H1 (cell line): ENCODE measurements at regions not wholly inside any gene's neighbourhood (a gene's known extent, or its start where the extent isn't known, plus 50 kb on each side); places are given as distances from the start of the nearest gene placed in this dataset.

Source experiments
- CHD1 ChIP-seq: IDR thresholded peaks from 2 replicates; pipeline ENCODE4 v1.6.1; 2012; ENCODE audit warnings: low read depth, low read length, improper control_type of control experiment
- KDM4A ChIP-seq: IDR thresholded peaks from one replicate; pipeline ENCODE4 v1.7.1; 2012; ENCODE audit warnings: low read depth, mild to moderate bottlenecking, moderate library complexity, low read length, inconsistent platforms; ENCODE audit not compliant: severe bottlenecking
- MAFK ChIP-seq: IDR thresholded peaks from 2 replicates; pipeline ENCODE4 v1.6.1; 2012; ENCODE audit warnings: low read depth, mild to moderate bottlenecking, improper control_type of control experiment, low read length
- RAD21 ChIP-seq, 2 experiments: IDR thresholded peaks in 1 of 2; conservative IDR thresholded peaks in 1 of 2; 2 replicates each; pipeline ENCODE4 v1.6.1; 2011; ENCODE audit warnings: low read depth in 2 of 2, low read length in 2 of 2, improper control_type of control experiment in 1 of 2, inconsistent platforms in 1 of 2, mild to moderate bottlenecking in 1 of 2, moderate library complexity in 1 of 2
- SIN3A ChIP-seq, 2 experiments: IDR thresholded peaks in 1 of 2; conservative IDR thresholded peaks in 1 of 2; 2 replicates each; pipeline ENCODE4 v1.6.1; 2011 to 2012; ENCODE audit warnings: low read length in 2 of 2, improper control_type of control experiment in 1 of 2, low read depth in 1 of 2, mild to moderate bottlenecking in 1 of 2
- TAF1 ChIP-seq: IDR thresholded peaks from 2 replicates; pipeline ENCODE4 v1.6.1; 2011; ENCODE audit warnings: mild to moderate bottlenecking, low read depth, low read length
- TF ChIP-seq, protein P1 (sequence below): IDR thresholded peaks from 2 replicates; pipeline ENCODE4 v1.6.1; 2012; ENCODE audit warnings: inconsistent platforms

DNA sequence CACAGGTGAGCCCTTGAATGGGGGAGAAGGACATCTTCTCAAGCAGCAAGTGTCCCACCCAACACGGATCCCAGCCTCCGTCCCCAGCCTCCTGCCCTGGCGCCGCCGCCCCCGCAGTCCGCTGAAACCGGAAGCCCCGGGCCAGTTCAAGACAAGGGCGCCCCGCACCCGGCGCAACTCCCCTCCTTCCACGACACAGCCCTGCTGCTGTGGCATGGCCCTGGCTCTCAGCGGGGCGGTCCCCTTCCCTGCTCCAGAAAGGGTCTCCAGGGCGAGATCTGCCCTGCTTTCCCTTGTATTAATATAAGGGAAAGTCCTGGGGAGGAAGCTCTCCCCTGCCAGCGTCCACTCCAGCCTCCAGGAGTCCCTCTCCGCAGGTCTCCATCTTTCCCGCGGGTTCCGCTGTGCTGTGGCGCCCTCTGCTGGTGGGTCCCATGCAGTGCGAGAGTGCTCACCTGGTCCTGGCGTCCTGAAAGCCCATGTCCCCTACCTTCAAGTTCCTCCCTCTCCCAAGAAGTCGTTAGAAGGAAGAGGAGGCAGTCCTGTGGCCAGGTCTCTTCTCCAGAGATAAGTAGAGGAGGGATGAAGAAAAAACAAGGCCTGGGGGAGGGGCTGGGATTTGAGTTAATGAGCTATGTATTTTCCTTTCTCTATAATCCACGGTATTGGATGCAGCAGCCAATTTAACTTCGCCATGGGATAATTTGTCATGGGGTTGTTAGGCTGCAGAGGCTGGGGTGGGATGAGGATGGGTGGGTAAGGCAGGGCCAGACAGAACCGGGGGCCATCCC lies 176.0 kb downstream of the SMAD2 start (continued):
- TF ChIP-seq KDM4A (peak; percentile 43), CHD1 (no peak), TAF1 (0 out of 2 replicates have a peak, but pooled peaks have one; percentile 30), RAD21 (IDR thresholded peaks at IDR 0.05 in 1 of 2, conservative IDR thresholded peaks at IDR 0.05 in 1 of 2; ENCODE audit: low read depth in 2 of 2, low read length in 2 of 2) (peak; percentile 97), SIN3A (conservative IDR thresholded peaks at IDR 0.05 in 1 of 2, IDR thresholded peaks at IDR 0.05 in 1 of 2; ENCODE audit: low read depth in 1 of 2, low read length in 2 of 2) (no peak), MAFK (no peak)
- TF ChIP-seq, protein P1, sequence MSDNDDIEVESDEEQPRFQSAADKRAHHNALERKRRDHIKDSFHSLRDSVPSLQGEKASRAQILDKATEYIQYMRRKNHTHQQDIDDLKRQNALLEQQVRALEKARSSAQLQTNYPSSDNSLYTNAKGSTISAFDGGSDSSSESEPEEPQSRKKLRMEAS = peak; percentile 59
- TF ChIP-seq, all 59 proteins: peak for 9
